HepG2 (cell line): ENCODE measurements at regions not wholly inside any gene's neighbourhood (a gene's known extent, or its start where the extent isn't known, plus 50 kb on each side); places are given as distances from the start of the nearest gene placed in this dataset.

Experiments used
- ASH2L ChIP-seq: fragments of 300-600, 200-600 bp; sonication (generic); IDR thresholded peaks from 2 replicates; pipeline ENCODE4 v1.7.0; 2017; ENCODE audit warnings: low read depth, mild to moderate bottlenecking, moderate library complexity, mixed read lengths, low read length; ENCODE audit not compliant: insufficient read length
- BCL6 ChIP-seq: IDR thresholded peaks from 2 replicates; pipeline ENCODE4 v1.6.1; 2016; ENCODE audit warnings: missing genetic modification reagents, missing compliant biosample characterization
- EP300 ChIP-seq, 3 experiments: sonication (generic) in 1 of 3; formaldehyde crosslinking in 1 of 3; IDR thresholded peaks; 2 replicates each; pipeline versions ENCODE4 v1.5.1 to v1.6.1; 2011 to 2020; ENCODE audit warnings: low read depth in 2 of 3, low read length in 2 of 3, borderline replicate concordance in 1 of 3, improper control_type of control experiment in 1 of 3, mild to moderate bottlenecking in 1 of 3, missing genetic modification reagents in 1 of 3, moderate library complexity in 1 of 3
- ESRRA ChIP-seq: sonication (generic); formaldehyde crosslinking; IDR thresholded peaks from 2 replicates; pipeline ENCODE4 v1.5.1; 2020; ENCODE audit warnings: mild to moderate bottlenecking, low read depth, missing genetic modification reagents
- ETV5 ChIP-seq: IDR thresholded peaks from 2 replicates; pipeline ENCODE4 v1.6.1; 2018; ENCODE audit warnings: missing biosample characterization, missing genetic modification reagents, inconsistent platforms, borderline replicate concordance
- FOSL2 ChIP-seq: sonication (generic); formaldehyde crosslinking; IDR thresholded peaks from 2 replicates; pipeline ENCODE4 v1.4.0; 2020; ENCODE audit warnings: missing genetic modification reagents
- IRF2 ChIP-seq: IDR thresholded peaks from 2 replicates; pipeline ENCODE4 v1.6.1; 2018; ENCODE audit warnings: missing genetic modification reagents, missing compliant biosample characterization
- MYC ChIP-seq: sonication (generic); formaldehyde crosslinking; IDR thresholded peaks from 2 replicates; pipeline ENCODE4 v1.9.0; 2021; ENCODE audit warnings: missing genetic modification reagents, borderline replicate concordance
- NCOA2 ChIP-seq: sonication (generic); formaldehyde crosslinking; IDR thresholded peaks from 2 replicates; pipeline ENCODE4 v1.8.0; 2022; ENCODE audit warnings: inconsistent platforms
- NR2F6 ChIP-seq, 2 experiments: IDR thresholded peaks; 2 replicates each; pipeline ENCODE4 v1.6.1; 2016; ENCODE audit warnings: antibody characterized with exemption in 1 of 2, mild to moderate bottlenecking in 1 of 2
- PHF21A ChIP-seq: sonication (generic); formaldehyde crosslinking; IDR thresholded peaks from 2 replicates; pipeline ENCODE4 v1.5.0; 2020; ENCODE audit warnings: mild to moderate bottlenecking, missing genetic modification reagents
- RFX1 ChIP-seq: fragments of 450-650 bp; IDR thresholded peaks from 2 replicates; pipeline ENCODE4 v1.6.1; 2017
- TBX2 ChIP-seq: sonication (generic); formaldehyde crosslinking; IDR thresholded peaks from 2 replicates; pipeline ENCODE4 v1.5.0; 2020; ENCODE audit warnings: missing genetic modification reagents, mild to moderate bottlenecking, borderline replicate concordance
- WIZ ChIP-seq: sonication (generic); formaldehyde crosslinking; IDR thresholded peaks from 2 replicates; pipeline ENCODE4 v1.5.1; 2020; ENCODE audit warnings: mild to moderate bottlenecking, missing genetic modification reagents
- ZBTB21 ChIP-seq: sonication (generic); formaldehyde crosslinking; IDR thresholded peaks from 2 replicates; pipeline ENCODE4 v1.4.0; 2020; ENCODE audit warnings: missing genetic modification reagents
- ZNF224 ChIP-seq: sonication (generic); formaldehyde crosslinking; IDR thresholded peaks from 2 replicates; pipeline ENCODE4 v1.5.0; 2020; ENCODE audit warnings: mild to moderate bottlenecking, missing genetic modification reagents
- ZNF564 ChIP-seq: sonication (generic); formaldehyde crosslinking; IDR thresholded peaks from 2 replicates; pipeline ENCODE4 v1.8.1; 2023; ENCODE audit warnings: mild to moderate bottlenecking, missing genetic modification reagents
- TF ChIP-seq, protein P1 (sequence below): IDR thresholded peaks from 2 replicates; pipeline ENCODE4 v1.6.1; 2016; ENCODE audit warnings: low read depth, missing genetic modification reagents, missing compliant biosample characterization
- TF ChIP-seq, protein P2 (sequence below): sonication (generic); formaldehyde crosslinking; conservative IDR thresholded peaks from 2 replicates; pipeline ENCODE4 v1.8.0; 2022; ENCODE audit warnings: low read depth, missing genetic modification reagents
- TF ChIP-seq, protein P3 (sequence below): sonication (generic); formaldehyde crosslinking; IDR thresholded peaks from 2 replicates; pipeline ENCODE4 v1.4.0; 2020; ENCODE audit warnings: missing genetic modification reagents

DNA sequence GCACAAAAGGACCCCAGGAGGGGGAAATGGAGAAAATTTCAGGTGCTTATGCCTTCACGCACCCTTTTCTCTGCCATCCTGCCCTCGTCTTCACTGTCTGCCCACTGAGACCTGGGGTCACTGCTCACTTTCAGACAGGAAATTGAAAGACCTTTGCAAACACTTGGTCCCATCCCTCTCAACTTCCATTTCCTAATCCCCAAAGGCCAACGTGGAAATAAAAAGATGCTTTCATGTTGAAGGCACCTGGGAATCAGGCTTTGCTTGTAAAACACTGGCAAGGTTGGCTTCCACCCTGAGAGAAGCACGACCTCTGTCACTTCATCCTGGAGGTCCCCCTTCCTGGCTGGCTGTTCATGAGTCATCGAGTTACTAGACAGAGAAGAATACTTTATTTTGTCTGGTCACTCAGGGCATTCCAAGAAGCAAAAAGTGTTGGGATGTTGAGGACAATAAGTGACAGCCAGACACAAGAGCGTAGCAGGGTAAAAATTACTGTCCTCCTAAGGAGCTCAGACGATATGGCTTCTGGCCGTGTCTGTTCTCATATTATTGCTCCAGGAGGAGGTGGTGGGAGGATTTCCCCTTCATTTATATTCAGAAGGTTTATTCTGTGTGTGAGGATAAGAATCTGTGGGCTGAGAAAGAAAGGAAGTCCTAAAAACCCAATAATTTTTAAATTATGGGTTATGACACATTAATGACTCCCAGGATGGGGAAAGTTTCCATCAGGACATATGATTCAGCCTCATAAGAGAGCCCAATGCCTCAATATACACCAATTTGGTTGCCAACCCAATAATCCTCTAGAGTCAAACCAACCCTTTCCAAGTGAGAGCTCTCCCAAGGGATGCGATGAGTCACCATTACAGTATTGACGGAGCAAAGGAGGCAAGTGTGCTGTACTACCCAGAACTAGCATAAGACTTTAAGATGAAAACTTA, 409.0 kb downstream of the COG6 start (continued):
- TF ChIP-seq ZNF224 (CRISPR knock-in tag) (no peak), NR2F6 (IDR thresholded peaks at IDR 0.05) (0 out of 2 replicates have a peak, but pooled peaks have one; percentile 15), NR2F6 (CRISPR knock-in tag; IDR thresholded peaks at IDR 0.05) (no peak), PHF21A (CRISPR knock-in tag) (peak; percentile 36; the same call in 1 of the 2 replicates), ASH2L (no peak), WIZ (CRISPR knock-in tag) (no peak), IRF2 (CRISPR knock-in tag) (0 out of 2 replicates have a peak, but pooled peaks have one; percentile 17), FOSL2 (CRISPR knock-in tag) (peak; percentile 85), ETV5 (CRISPR knock-in tag) (peak; percentile 27; the same call in 1 of the 2 replicates), ZNF564 (CRISPR knock-in tag) (no peak), RFX1 (no peak), EP300 (IDR thresholded peaks at IDR 0.05; ENCODE audit: low read depth in 2 of 2, low read length in 2 of 2) (no peak), EP300 (CRISPR knock-in tag; IDR thresholded peaks at IDR 0.05; ENCODE audit: borderline replicate concordance) (no peak), MYC (CRISPR knock-in tag) (no peak), BCL6 (peak; percentile 74), TBX2 (CRISPR knock-in tag) (peak; percentile 70), ESRRA (CRISPR knock-in tag) (no peak), NCOA2 (CRISPR knock-in tag) (peak; percentile 15; the same call in 1 of the 2 replicates), ZBTB21 (CRISPR knock-in tag) (no peak)
- TF ChIP-seq, protein P1, sequence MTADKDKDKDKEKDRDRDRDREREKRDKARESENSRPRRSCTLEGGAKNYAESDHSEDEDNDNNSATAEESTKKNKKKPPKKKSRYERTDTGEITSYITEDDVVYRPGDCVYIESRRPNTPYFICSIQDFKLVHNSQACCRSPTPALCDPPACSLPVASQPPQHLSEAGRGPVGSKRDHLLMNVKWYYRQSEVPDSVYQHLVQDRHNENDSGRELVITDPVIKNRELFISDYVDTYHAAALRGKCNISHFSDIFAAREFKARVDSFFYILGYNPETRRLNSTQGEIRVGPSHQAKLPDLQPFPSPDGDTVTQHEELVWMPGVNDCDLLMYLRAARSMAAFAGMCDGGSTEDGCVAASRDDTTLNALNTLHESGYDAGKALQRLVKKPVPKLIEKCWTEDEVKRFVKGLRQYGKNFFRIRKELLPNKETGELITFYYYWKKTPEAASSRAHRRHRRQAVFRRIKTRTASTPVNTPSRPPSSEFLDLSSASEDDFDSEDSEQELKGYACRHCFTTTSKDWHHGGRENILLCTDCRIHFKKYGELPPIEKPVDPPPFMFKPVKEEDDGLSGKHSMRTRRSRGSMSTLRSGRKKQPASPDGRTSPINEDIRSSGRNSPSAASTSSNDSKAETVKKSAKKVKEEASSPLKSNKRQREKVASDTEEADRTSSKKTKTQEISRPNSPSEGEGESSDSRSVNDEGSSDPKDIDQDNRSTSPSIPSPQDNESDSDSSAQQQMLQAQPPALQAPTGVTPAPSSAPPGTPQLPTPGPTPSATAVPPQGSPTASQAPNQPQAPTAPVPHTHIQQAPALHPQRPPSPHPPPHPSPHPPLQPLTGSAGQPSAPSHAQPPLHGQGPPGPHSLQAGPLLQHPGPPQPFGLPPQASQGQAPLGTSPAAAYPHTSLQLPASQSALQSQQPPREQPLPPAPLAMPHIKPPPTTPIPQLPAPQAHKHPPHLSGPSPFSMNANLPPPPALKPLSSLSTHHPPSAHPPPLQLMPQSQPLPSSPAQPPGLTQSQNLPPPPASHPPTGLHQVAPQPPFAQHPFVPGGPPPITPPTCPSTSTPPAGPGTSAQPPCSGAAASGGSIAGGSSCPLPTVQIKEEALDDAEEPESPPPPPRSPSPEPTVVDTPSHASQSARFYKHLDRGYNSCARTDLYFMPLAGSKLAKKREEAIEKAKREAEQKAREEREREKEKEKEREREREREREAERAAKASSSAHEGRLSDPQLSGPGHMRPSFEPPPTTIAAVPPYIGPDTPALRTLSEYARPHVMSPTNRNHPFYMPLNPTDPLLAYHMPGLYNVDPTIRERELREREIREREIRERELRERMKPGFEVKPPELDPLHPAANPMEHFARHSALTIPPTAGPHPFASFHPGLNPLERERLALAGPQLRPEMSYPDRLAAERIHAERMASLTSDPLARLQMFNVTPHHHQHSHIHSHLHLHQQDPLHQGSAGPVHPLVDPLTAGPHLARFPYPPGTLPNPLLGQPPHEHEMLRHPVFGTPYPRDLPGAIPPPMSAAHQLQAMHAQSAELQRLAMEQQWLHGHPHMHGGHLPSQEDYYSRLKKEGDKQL (CRISPR knock-in tag) = 0 out of 2 replicates have a peak, but pooled peaks have one; percentile 1
- TF ChIP-seq, protein P2, sequence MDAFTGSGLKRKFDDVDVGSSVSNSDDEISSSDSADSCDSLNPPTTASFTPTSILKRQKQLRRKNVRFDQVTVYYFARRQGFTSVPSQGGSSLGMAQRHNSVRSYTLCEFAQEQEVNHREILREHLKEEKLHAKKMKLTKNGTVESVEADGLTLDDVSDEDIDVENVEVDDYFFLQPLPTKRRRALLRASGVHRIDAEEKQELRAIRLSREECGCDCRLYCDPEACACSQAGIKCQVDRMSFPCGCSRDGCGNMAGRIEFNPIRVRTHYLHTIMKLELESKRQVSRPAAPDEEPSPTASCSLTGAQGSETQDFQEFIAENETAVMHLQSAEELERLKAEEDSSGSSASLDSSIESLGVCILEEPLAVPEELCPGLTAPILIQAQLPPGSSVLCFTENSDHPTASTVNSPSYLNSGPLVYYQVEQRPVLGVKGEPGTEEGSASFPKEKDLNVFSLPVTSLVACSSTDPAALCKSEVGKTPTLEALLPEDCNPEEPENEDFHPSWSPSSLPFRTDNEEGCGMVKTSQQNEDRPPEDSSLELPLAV (CRISPR knock-in tag) = no peak
- TF ChIP-seq, protein P3, sequence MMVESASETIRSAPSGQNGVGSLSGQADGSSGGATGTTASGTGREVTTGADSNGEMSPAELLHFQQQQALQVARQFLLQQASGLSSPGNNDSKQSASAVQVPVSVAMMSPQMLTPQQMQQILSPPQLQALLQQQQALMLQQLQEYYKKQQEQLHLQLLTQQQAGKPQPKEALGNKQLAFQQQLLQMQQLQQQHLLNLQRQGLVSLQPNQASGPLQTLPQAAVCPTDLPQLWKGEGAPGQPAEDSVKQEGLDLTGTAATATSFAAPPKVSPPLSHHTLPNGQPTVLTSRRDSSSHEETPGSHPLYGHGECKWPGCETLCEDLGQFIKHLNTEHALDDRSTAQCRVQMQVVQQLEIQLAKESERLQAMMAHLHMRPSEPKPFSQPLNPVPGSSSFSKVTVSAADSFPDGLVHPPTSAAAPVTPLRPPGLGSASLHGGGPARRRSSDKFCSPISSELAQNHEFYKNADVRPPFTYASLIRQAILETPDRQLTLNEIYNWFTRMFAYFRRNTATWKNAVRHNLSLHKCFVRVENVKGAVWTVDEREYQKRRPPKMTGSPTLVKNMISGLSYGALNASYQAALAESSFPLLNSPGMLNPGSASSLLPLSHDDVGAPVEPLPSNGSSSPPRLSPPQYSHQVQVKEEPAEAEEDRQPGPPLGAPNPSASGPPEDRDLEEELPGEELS (CRISPR knock-in tag) = peak; percentile 43
